ENCODE measurements at regions not wholly inside any gene's neighbourhood (a gene's known extent, or its start where the extent isn't known, plus 50 kb on each side); places are given as distances from the start of the nearest gene placed in this dataset.

DNA sequence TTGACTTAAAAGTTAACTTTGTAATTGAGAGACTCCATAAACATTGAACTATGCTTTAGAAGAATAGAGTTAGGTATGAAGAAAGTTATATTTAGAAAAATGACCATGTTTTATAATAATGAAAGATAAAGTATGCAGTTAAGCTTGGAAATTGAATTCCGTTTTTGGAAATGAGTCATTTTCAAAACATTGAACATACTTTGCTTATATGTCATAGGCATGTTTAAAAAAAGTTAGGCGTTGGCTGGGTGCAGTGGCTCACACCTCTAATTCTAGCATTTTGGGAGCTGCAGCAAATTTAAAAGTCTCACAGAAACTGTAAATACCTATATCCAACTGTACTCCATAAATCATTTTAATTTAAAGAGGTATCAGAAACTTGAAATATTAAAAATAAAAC is 607.4 kb downstream of the CBLN2 start (continued):
- TF ChIP-seq, protein P1, sequence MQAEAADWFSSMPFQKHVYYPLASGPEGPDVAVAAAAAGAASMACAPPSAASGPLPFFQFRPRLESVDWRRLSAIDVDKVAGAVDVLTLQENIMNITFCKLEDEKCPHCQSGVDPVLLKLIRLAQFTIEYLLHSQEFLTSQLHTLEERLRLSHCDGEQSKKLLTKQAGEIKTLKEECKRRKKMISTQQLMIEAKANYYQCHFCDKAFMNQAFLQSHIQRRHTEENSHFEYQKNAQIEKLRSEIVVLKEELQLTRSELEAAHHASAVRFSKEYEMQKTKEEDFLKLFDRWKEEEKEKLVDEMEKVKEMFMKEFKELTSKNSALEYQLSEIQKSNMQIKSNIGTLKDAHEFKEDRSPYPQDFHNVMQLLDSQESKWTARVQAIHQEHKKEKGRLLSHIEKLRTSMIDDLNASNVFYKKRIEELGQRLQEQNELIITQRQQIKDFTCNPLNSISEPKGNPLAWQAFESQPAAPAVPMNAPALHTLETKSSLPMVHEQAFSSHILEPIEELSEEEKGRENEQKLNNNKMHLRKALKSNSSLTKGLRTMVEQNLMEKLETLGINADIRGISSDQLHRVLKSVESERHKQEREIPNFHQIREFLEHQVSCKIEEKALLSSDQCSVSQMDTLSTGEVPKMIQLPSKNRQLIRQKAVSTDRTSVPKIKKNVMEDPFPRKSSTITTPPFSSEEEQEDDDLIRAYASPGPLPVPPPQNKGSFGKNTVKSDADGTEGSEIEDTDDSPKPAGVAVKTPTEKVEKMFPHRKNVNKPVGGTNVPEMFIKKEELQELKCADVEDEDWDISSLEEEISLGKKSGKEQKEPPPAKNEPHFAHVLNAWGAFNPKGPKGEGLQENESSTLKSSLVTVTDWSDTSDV (CRISPR knock-in tag; IDR thresholded peaks at IDR 0.05) = no peak

DNA sequence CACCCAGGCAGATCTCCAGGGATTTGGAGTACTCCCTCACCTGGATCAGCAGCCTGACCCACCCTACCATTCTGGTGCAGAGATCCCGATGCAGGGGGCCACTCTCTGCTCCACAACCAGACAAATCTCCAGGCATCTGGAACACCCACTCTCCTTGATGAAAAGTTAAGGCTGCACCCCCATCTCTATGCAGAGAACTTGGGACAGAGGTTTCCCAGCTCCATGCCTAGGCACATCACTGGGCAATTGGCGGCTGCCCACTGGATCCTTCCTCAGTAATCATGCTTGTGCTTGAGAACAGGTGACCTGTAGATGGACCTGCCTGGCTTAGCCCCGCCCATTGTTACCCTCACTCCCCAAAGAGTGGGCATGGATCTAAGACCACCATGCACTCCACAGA is 624.9 kb downstream of the CBLN2 start:
- in situ Hi-C loops (cut with HindIII; ENCODE audit: extremely low pct_ligation_motif_present, low pct_unique_long_range_greater_than_20kb) = no loop called here
- Histone ChIP-seq H3K36me3 (replicated peaks in 1 of 2; ENCODE audit: control insufficient read depth in 1 of 2, insufficient read depth in 2 of 2, low read length in 2 of 2) (no peaks in the 10 kb centered on the region), H3K9me3 (ENCODE audit: low read length) (peaks cover 32% of the 10 kb centered on the region), H4K20me1 (ENCODE audit: insufficient read depth, low read length) (no peaks in the 10 kb centered on the region), H3K4me2 (ENCODE audit: low read depth, low read length) (no peak overlapping the region), H3K79me2 (ENCODE audit: insufficient read depth, low read length) (no peaks in the 10 kb centered on the region), H2AFZ (ENCODE audit: low read length) (no peak overlapping the region), H3K27me3 (ENCODE audit: control insufficient read depth in 1 of 2, insufficient read depth in 2 of 2, low read length in 2 of 2) (no peaks in the 10 kb centered on the region), H3K4me1 (ENCODE audit: insufficient read depth, low read length) (no peaks in the 10 kb centered on the region), H3K9ac (ENCODE audit: insufficient read depth, low read depth, low read length) (no peak overlapping the region), H3K27ac (ENCODE audit: extremely low read length, insufficient read depth, low read length) (no peak overlapping the region), H3K4me3 (replicated peaks in 1 of 3; ENCODE audit: insufficient read depth in 1 of 3, low read depth in 2 of 3, low read length in 3 of 3) (no peak overlapping the region)
- intact Hi-C loops (cut with micrococcal nuclease; ENCODE audit: unreplicated experiment) = no loop called here
- ATAC-seq = no peak
- ChIA-PET CTCF (ENCODE audit: low intra/inter-chr PET ratio, low total read pairs) (no interaction called here), POLR2A (no interaction called here)
- no TSS peak for BruUV-seq (replicated peaks)
- FAIRE-seq = no peak
- TF ChIP-seq ZNF121 (CRISPR knock-in tag; IDR thresholded peaks at IDR 0.05) (no peak), FOXO1 (CRISPR knock-in tag; IDR thresholded peaks at IDR 0.05) (no peak), ZFYVE20 (CRISPR knock-in tag; IDR thresholded peaks at IDR 0.05; ENCODE audit: borderline replicate concordance, low read depth) (no peak), KDM5B (CRISPR knock-in tag; IDR thresholded peaks at IDR 0.05; ENCODE audit: borderline replicate concordance) (no peak), RBFOX2 (IDR thresholded peaks at IDR 0.05; ENCODE audit: low read depth, low read length) (no peak)
- no peak for DNase-seq (ENCODE audit: low spot score)
- 4% methylated on average over 3 of the region's 3 CpGs for WGBS (ENCODE audit: low lambda C conversion rate)

Data from HepG2 (cell line).